Astrocyte of the cerebellum (primary cell): ENCODE measurements at regions not wholly inside any gene's neighbourhood (a gene's known extent, or its start where the extent isn't known, plus 50 kb on each side); places are given as distances from the start of the nearest gene placed in this dataset.
"Not testable (repeated sequence)": the region's sequence is repeated elsewhere in the genome, so short reads cannot be mapped to it uniquely, and the experiment has no call there.

Experiments
- DNase-seq: peaks from one replicate; pipeline ENCODE4 v3.0.0-alpha.2; 2011; ENCODE audit warnings: low read depth
- H3K4me3 ChIP-seq: 2 replicates; pipeline ENCODE4 v1.5.1; 2011; ENCODE audit warnings: mild to moderate bottlenecking, low read depth, low read length, moderate library complexity
- in situ Hi-C: cut with HindIII; loops from 2 replicates; pipeline ENCODE4 v1.10.0; 2017; ENCODE audit warnings: low sequenced_read_pairs
- TF ChIP-seq, protein P1 (sequence below): IDR thresholded peaks from 2 replicates; pipeline ENCODE4 v1.5.1; 2012; ENCODE audit warnings: low read length, low read depth, moderate library complexity, mild to moderate bottlenecking; ENCODE audit errors: missing control alignments

DNA sequence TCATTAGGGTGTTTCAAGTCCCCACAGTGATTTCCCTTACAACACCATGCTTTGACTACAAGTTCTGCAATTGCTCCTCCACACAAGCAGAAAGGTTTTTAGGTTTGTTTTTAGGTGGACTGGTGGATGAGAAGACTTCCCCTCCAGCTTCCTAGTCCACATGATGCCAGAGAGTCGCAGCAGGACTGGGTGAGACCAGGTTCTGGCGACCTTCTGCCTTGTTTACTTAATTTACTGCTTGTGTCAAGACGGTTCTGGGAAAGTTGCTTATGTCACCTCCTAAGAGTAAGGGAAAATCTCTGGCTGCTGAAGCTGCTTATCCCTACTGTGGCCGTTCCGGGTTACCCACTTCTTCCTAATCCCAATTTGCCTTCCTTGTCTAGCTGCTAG, 76.4 kb downstream of the GLUL start:
- DNase-seq: no peak
- no peak overlapping the region for H3K4me3 ChIP-seq
- TF ChIP-seq, protein P1, sequence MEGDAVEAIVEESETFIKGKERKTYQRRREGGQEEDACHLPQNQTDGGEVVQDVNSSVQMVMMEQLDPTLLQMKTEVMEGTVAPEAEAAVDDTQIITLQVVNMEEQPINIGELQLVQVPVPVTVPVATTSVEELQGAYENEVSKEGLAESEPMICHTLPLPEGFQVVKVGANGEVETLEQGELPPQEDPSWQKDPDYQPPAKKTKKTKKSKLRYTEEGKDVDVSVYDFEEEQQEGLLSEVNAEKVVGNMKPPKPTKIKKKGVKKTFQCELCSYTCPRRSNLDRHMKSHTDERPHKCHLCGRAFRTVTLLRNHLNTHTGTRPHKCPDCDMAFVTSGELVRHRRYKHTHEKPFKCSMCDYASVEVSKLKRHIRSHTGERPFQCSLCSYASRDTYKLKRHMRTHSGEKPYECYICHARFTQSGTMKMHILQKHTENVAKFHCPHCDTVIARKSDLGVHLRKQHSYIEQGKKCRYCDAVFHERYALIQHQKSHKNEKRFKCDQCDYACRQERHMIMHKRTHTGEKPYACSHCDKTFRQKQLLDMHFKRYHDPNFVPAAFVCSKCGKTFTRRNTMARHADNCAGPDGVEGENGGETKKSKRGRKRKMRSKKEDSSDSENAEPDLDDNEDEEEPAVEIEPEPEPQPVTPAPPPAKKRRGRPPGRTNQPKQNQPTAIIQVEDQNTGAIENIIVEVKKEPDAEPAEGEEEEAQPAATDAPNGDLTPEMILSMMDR: no peak
- in situ Hi-C loops: no loop called here

DNA sequence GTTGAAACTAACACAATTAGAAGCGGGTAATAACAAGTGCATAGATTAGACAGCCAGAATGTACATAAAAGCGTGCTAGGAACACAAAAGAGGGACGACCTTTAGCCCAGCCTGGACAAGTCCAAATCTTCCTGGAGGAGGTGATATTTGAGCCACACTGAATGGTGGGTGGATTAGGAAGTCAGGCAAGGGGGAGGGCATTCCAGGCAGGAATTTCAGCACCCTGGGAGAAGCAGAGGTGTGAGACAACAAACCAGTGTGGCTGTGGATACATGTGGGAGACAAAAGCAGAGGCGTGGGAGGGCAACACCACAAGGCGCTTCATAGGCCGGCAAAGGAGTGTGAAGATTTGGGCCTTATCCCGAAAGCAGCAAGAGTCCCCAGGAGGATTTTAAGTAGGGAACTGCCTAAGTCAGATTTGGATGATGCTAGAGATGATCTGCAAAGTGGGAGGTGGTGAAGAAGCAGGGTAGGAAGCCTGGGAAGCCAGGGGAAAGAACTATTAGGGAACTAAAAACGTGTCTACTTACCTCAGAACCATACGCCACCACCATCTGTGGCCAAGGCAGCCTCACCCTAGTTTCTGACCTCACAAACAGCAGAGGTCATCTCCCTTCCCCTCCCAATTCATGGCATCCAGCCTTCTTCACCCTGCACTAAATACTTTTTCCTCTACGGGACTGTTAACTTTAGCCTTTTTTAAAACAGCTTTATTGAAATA, 81.8 kb downstream of the GLUL start:
- no peak for DNase-seq
- H3K4me3 ChIP-seq: no peak overlapping the region
- in situ Hi-C loops: no loop called here
- TF ChIP-seq, protein P1: no peak

DNA sequence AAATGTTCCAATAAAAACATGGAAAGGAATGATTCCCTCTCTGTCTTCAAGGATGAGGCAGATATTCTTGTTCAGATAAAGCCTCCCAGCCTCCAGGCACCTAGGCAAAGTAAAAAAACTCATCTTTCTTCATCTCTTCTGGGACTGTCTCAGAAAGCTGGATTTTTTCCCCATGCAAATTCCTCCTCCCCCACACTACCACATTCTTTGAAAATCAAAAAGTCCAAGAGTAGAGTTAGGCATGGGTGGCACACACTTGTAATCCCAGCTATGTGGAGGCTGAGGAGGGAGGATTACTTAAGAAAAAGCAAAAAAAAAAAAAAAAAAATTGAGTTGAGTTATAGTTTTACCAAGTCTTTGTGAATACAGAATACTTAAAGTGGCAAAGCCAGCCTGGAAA, 82.8 kb downstream of the GLUL start:
- in situ Hi-C loops: no loop called here
- H3K4me3 ChIP-seq: no peak overlapping the region
- TF ChIP-seq, protein P1: no peak
- no peak for DNase-seq

DNA sequence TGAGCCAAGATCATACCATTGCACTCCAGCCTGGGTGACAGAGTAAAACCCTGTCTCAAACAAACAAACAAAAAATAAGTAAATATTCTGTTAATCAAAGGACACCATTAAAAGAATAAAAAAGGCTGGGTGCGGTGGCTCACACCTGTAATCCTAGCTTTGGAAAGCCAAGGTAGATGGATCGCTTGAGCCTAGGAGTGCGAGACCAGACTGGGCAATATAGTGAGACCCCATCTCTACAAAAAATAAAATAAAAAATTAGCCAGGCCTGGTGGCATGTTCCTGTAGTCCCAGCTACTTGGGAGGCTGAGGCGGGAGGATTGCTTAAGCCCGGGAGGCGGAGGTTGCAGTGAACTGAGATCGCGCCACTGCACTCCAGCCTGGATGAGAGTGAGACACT, 84.1 kb downstream of the GLUL start:
- DNase-seq, in situ Hi-C loops, H3K4me3 ChIP-seq: not testable (repeated sequence)

DNA sequence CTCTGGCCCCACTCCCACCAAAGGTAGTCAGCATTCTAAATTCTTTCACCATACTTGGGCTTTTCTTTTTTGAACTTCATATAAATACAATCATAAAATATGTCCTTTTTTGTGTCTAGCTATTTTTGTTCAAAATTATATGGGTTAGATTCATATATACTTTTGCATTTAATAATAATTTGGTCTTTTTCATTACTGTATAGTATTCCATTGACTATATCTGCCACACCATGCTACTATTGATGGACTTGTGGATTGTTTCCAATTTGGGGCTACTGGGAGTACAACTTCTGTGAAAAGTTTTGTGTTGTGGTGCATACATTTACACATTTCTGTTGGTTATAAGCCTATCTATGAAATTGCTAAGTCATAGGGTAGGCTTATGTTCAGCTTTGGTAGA, 85.7 kb downstream of the GLUL start:
- DNase-seq: no peak
- H3K4me3 ChIP-seq: no peak overlapping the region
- TF ChIP-seq, protein P1: no peak
- in situ Hi-C loops: no loop called here

DNA sequence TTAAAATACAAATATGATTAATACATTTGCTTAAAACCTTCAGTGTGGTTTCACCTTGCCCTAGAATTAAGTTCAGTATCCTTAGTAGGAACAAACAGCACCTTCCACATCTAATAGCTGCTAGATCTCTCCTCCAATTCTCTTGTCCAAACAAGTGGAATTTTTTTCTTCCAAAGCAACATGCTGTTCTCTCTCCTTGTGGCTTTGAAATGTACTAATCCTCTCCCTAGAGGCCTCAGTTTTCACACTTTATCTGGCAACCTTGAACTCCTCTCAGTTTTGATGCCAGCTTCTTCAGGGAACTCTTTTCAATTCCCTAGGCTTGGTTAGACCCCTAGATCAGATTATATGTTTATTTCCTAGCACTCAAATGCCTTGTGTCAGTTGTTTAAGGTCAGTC, 87.0 kb downstream of the GLUL start:
- in situ Hi-C loops: no loop called here
- no peak for DNase-seq
- TF ChIP-seq, protein P1: no peak
- H3K4me3 ChIP-seq: no peak overlapping the region

DNA sequence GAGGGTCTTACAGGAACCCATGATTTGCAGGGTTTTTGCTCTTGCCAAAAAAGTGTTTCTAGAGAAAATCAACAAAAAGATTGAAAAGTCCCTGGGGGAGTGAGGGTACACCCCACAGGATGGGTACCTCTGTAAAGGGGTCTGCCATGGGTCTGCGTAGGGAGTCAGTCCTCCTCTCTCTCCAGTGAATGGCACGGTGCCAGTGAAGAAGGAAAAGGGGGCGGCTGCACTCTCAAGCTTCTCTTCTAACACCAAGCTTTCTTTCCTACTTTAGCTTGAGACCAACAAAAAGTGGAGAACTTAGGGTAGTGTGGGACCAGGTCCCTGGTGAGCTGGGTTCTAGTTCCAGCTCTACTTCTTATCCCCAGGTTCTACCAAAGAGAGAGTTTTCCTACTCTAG, 87.4 kb downstream of the GLUL start:
- no peak overlapping the region for H3K4me3 ChIP-seq
- DNase-seq: no peak
- in situ Hi-C loops: no loop called here
- TF ChIP-seq, protein P1: no peak
